ENCODE measurements at regions not wholly inside any gene's neighbourhood (a gene's known extent, or its start where the extent isn't known, plus 50 kb on each side); places are given as distances from the start of the nearest gene placed in this dataset.

DNA sequence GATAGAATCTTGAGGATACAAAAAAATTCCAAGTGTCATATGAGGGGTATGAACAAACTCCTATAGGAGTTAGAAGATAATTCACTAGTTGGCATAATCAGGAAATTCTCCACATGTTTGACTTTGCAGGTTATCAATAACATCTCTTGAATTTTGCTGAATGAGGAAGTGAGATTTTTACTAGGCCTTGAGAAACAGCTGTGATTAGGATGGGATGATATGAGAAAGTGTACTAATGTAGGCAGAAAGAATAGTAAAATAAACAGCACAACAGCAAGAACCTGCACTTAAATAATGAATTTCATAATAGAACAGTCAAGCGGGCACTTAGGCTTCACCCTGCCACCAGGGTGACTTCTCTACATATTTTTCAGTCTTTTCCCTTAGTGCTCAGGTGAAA, 570.8 kb upstream of the CRIM1 start:
- Histone ChIP-seq H3K9me3 (ENCODE audit: insufficient read depth, low read length) (peaks cover 9% of the 10 kb centered on the region; the same call in 1 of the 2 replicates), H3K9ac (ENCODE audit: low read length) (no peak overlapping the region), H3K4me3 (ENCODE audit: insufficient read depth, low read length, poor library complexity, severe bottlenecking) (no peak overlapping the region), H3K9me2 (replicated peaks; ENCODE audit: insufficient read depth, low read length) (no peaks in the 10 kb centered on the region), H3K27ac (ENCODE audit: low read depth, low read length) (no peak overlapping the region), H3K4me2 (ENCODE audit: low read depth, low read length, poor library complexity, severe bottlenecking) (no peak overlapping the region), H4K20me1 (ENCODE audit: low read depth, low read length) (no peaks in the 10 kb centered on the region), H3K79me2 (ENCODE audit: insufficient read depth, low read length) (no peaks in the 10 kb centered on the region), H3K36me3 (ENCODE audit: low read length) (no peaks in the 10 kb centered on the region), H3F3A (ENCODE audit: insufficient read depth) (no peaks in the 10 kb centered on the region), H2AFZ (ENCODE audit: low read depth, low read length, severe bottlenecking) (no peak overlapping the region), H3K27me3 (ENCODE audit: low read length) (no peaks in the 10 kb centered on the region)
- no peak for TF ChIP-seq EZH2phosphoT487 (conservative IDR thresholded peaks at IDR 0.05; ENCODE audit: low read length)
- no peak for TF ChIP-seq CTCF (IDR thresholded peaks at IDR 0.05; ENCODE audit: insufficient read depth, low read length, poor library complexity, severe bottlenecking)

DNA sequence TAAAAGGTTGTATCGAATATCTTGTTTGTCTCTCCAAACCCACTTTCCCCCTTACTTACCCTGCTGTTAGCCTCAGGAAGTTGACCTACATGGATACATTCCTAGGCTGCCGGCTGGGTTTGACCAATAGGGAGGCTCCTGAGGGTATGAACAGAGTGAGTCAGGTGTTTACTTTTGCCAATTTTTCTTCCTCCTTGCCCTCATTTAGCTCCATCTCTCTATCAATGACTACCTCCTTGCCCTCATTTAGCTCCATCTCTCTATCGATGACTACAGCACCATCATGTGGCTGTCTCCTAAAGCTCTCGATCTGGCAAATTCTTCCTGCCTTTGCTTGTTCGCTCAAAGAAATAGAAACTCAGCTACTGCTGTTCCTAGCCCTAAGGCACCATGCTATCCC, 571.9 kb upstream of the CRIM1 start:
- Histone ChIP-seq H3F3A (ENCODE audit: insufficient read depth) (no peaks in the 10 kb centered on the region), H3K9me2 (replicated peaks; ENCODE audit: insufficient read depth, low read length) (no peaks in the 10 kb centered on the region), H4K20me1 (ENCODE audit: low read depth, low read length) (no peaks in the 10 kb centered on the region), H3K79me2 (ENCODE audit: insufficient read depth, low read length) (no peaks in the 10 kb centered on the region), H3K36me3 (ENCODE audit: low read length) (no peaks in the 10 kb centered on the region), H3K27ac (ENCODE audit: low read depth, low read length) (no peak overlapping the region), H3K27me3 (ENCODE audit: low read length) (no peaks in the 10 kb centered on the region), H3K9me3 (ENCODE audit: insufficient read depth, low read length) (peaks cover 9% of the 10 kb centered on the region; the same call in 1 of the 2 replicates), H3K4me2 (ENCODE audit: low read depth, low read length, poor library complexity, severe bottlenecking) (no peak overlapping the region), H3K4me3 (ENCODE audit: insufficient read depth, low read length, poor library complexity, severe bottlenecking) (no peak overlapping the region), H3K9ac (ENCODE audit: low read length) (no peak overlapping the region), H2AFZ (ENCODE audit: low read depth, low read length, severe bottlenecking) (no peak overlapping the region)
- no peak for TF ChIP-seq CTCF (IDR thresholded peaks at IDR 0.05; ENCODE audit: insufficient read depth, low read length, poor library complexity, severe bottlenecking)
- no peak for TF ChIP-seq EZH2phosphoT487 (conservative IDR thresholded peaks at IDR 0.05; ENCODE audit: low read length)

- TF ChIP-seq CTCF (IDR thresholded peaks at IDR 0.05; ENCODE audit: insufficient read depth, low read length, poor library complexity, severe bottlenecking) (no peak), EZH2phosphoT487 (conservative IDR thresholded peaks at IDR 0.05; ENCODE audit: low read length) (no peak)
- H3K9me2 ChIP-seq (replicated peaks; ENCODE audit: insufficient read depth, low read length): no peaks in the 10 kb centered on the region
- no peaks in the 10 kb centered on the region for H3K36me3 ChIP-seq (ENCODE audit: low read length)
Observed at GRCh38 chr2:35741556-35741955, 614.0 kb upstream of the CRIM1 start.

More at GRCh38 chr2:35741556-35741955, 614.0 kb upstream of the CRIM1 start:
- no peaks in the 10 kb centered on the region for H3F3A ChIP-seq (ENCODE audit: insufficient read depth)
- no peak overlapping the region for H3K4me3 ChIP-seq (ENCODE audit: insufficient read depth, low read length, poor library complexity, severe bottlenecking)
- H3K4me2 ChIP-seq (ENCODE audit: low read depth, low read length, poor library complexity, severe bottlenecking): no peak overlapping the region
- H3K79me2 ChIP-seq (ENCODE audit: insufficient read depth, low read length): no peaks in the 10 kb centered on the region
- no peak overlapping the region for H3K9ac ChIP-seq (ENCODE audit: low read length)
- no peaks in the 10 kb centered on the region for H4K20me1 ChIP-seq (ENCODE audit: low read depth, low read length)
- H2AFZ ChIP-seq (ENCODE audit: low read depth, low read length, severe bottlenecking): no peak overlapping the region
- H3K9me3 ChIP-seq (ENCODE audit: insufficient read depth, low read length): no peaks in the 10 kb centered on the region
- H3K27ac ChIP-seq (ENCODE audit: low read depth, low read length): no peak overlapping the region
- H3K27me3 ChIP-seq (ENCODE audit: low read length): no peaks in the 10 kb centered on the region

Data from SU-DHL-6 (cell line).